GM10248 (cell line): ENCODE measurements at regions not wholly inside any gene's neighbourhood (a gene's known extent, or its start where the extent isn't known, plus 50 kb on each side); places are given as distances from the start of the nearest gene placed in this dataset.

Experiments
- CTCF ChIA-PET: fragments of 300-600 bp; sonication (Branson Sonifier 250); formaldehyde crosslinking; extraction: SDS; loops from one replicate; lab custom pipeline; 2021; ENCODE audit warnings: antibody characterized with exemption; lab: Yijun Ruan, JAX
- POLR2A ChIA-PET: fragments of 350-650 bp; sonication (Branson Sonifier 250); formaldehyde crosslinking; extraction: SDS; loops from one replicate; lab custom pipeline; 2020; ENCODE audit warnings: antibody characterized with exemption; lab: Yijun Ruan, JAX
- DNase-seq: peaks from one replicate; pipeline ENCODE4 v3.0.0; 2012; ENCODE audit errors: extremely low spot score
- CTCF ChIP-seq: IDR thresholded peaks from 2 replicates; pipeline ENCODE4 v1.5.1; 2012; ENCODE audit warnings: mild to moderate bottlenecking, low read depth; ENCODE audit errors: extremely low read depth, missing control alignments, control extremely low read depth

- DNase-seq: no peak
- POLR2A ChIA-PET: no interaction called here
- CTCF ChIA-PET: interaction anchor here (1.4 kb wide), 1 partner anchor 27 kb away, joined by 3 read pairs; no protein-coding TSS in a partner anchor
- no peak for TF ChIP-seq CTCF
Observed at GRCh38 chr2:79370976-79371538, 141.8 kb upstream of the CTNNA2 start.

DNA sequence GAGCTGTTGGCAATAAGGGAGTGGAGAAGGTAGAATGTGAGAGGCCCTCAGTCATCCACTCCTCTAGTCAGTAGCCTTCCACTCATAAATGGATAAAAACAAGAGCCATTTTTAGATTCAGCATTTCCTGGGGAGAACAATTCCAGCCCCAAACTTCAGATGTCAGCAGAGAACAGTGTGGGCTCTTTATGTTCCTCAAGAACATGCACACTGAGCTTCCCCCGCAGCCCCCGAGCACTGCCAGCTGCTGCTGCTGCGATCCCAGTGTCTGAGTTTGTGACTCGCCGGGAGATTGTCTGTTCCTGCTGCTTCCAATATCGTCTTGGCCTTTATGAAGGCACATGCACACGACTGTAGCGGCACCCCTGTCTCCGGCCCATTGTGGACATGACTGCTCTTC lies 143.7 kb upstream of the CTNNA2 start:
- no peak for TF ChIP-seq CTCF
- DNase-seq: no peak
- ChIA-PET POLR2A (no interaction called here), CTCF (interaction anchor here (1.1 kb wide), 1 partner anchor 8 kb away, joined by 3 read pairs; no protein-coding TSS in a partner anchor)

GRCh38 chr2:79368116-79368630 lies 144.7 kb upstream of the CTNNA2 start:
- no peak for TF ChIP-seq CTCF
- ChIA-PET CTCF (no interaction called here), POLR2A (no interaction called here)
- DNase-seq: no peak

DNA sequence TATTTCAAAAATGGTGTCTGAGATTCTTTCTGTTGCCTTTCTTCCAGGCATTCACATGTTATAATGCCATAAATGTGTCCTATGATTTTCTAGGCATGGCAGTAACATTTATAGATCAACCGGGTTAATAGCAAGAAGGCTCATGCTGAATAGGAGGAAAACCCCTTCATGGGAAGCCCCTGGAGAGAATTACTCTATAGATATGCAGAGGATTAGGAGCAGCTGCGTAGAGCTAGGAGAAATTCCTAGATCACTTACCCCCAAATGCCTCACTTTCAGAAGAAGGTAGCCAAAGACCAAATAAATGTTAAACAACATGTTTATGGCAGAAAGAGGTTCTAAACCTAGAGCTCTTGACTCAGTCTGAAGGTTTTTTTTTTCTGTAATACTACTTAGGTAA lies 153.4 kb upstream of the CTNNA2 start:
- CTCF ChIA-PET: interaction anchor here (1.3 kb wide), 1 partner anchor 10 kb away, joined by 6 read pairs; no protein-coding TSS in a partner anchor
- no peak for TF ChIP-seq CTCF
- DNase-seq: no peak
- POLR2A ChIA-PET: no interaction called here

GRCh38 chr2:79355569-79355968 lies 157.3 kb upstream of the CTNNA2 start:
- no peak for DNase-seq
- POLR2A ChIA-PET: no interaction called here
- CTCF ChIA-PET: no interaction called here
- no peak for TF ChIP-seq CTCF

DNA sequence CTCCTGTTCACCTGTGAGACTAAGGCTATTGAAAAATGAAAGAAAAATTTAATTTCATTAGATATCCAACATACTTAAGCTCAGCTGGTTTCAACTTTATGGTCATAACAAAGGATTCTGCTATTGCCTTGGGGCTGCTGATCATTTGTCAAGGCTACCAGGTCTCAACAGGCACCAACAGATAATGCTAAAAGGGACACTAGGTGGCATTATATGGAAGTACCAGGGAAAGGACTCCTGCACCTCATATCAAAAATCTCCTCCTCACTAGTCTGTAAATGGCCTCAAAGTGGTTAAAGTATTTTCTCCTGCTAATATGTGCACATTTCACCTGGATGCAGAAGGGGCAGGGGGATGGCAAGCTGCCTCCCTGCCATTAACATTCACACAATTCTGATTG lies 167.9 kb upstream of the REG3A start:
- CTCF ChIA-PET: no interaction called here
- POLR2A ChIA-PET: no interaction called here
- no peak for TF ChIP-seq CTCF
- DNase-seq: no peak
